CD4-positive, alpha-beta T cell (primary cell): ENCODE measurements at regions not wholly inside any gene's neighbourhood (a gene's known extent, or its start where the extent isn't known, plus 50 kb on each side); places are given as distances from the start of the nearest gene placed in this dataset.

Experiments used
- ATAC-seq: fragments of 200-7000 bp; cut with Tn5 transposase; one replicate; pipeline ENCODE4 v1.10.0; 2022; ENCODE audit warnings: mild to moderate bottlenecking; ENCODE audit not compliant: poor library complexity
- CTCF ChIA-PET: fragments of 350-600 bp; sonication (Branson Sonifier 250); formaldehyde crosslinking; loops from one replicate; lab custom pipeline; 2021; ENCODE audit warnings: antibody characterized with exemption, inconsistent platforms; lab: Charles Lee
- POLR2A ChIA-PET: fragments of 350-600 bp; sonication (Branson Sonifier 250); formaldehyde crosslinking; loops from one replicate; lab custom pipeline; 2021; ENCODE audit warnings: antibody characterized with exemption, inconsistent platforms; lab: Charles Lee
- DNase-seq, 14 experiments: peaks; one replicate each; pipeline ENCODE4 v3.0.0-alpha.2; 2013 to 2020; ENCODE audit warnings: mixed read lengths in 2 of 14
- H3K27ac ChIP-seq, 2 donors: one replicate each; pipeline versions ENCODE4 v1.5.1 to v1.7.0; 2013; ENCODE audit warnings: low read length in 2 of 2, low read depth in 1 of 2, mild to moderate bottlenecking in 1 of 2
- H3K27me3 ChIP-seq, 2 experiments: 1 replicate in 1 of 2; 2 replicates in 1 of 2; pipeline versions ENCODE4 v1.6.1 to v1.7.0; 2013; ENCODE audit warnings: low read length in 2 of 2, control low read depth in 1 of 2, mild to moderate bottlenecking in 1 of 2, moderate library complexity in 1 of 2; ENCODE audit not compliant: insufficient read depth in 2 of 2, control insufficient read depth in 1 of 2
- H3K36me3 ChIP-seq: one replicate; pipeline ENCODE4 v1.6.1; 2013; ENCODE audit warnings: low read length, control low read depth; ENCODE audit not compliant: insufficient read depth
- H3K4me1 ChIP-seq: one replicate; pipeline ENCODE4 v1.6.1; 2013; ENCODE audit warnings: low read length, control low read depth; ENCODE audit not compliant: insufficient read depth
- H3K4me3 ChIP-seq: one replicate; pipeline ENCODE4 v1.5.1; 2013; ENCODE audit warnings: mild to moderate bottlenecking, low read length, moderate library complexity
- H3K9me3 ChIP-seq, 2 experiments: 1 replicate in 1 of 2; 2 replicates in 1 of 2; pipeline versions ENCODE4 v1.6.1 to v1.7.0; 2013; ENCODE audit warnings: low read length in 2 of 2, mild to moderate bottlenecking in 2 of 2, control low read depth in 1 of 2, moderate library complexity in 1 of 2; ENCODE audit not compliant: control insufficient read depth in 1 of 2, insufficient read depth in 1 of 2
- H3K27ac Mint-ChIP-seq: one replicate; pipeline ENCODE4 v1.8.0; 2020; ENCODE audit warnings: mixed read lengths
- H3K27me3 Mint-ChIP-seq: one replicate; pipeline ENCODE4 v1.8.0; 2021; ENCODE audit warnings: mixed read lengths
- H3K36me3 Mint-ChIP-seq: one replicate; pipeline ENCODE4 v1.8.0; 2021; ENCODE audit warnings: low read depth, mixed read lengths
- H3K4me1 Mint-ChIP-seq: one replicate; pipeline ENCODE4 v1.8.0; 2021; ENCODE audit warnings: low read depth, mixed read lengths
- H3K4me3 Mint-ChIP-seq: one replicate; pipeline ENCODE4 v1.8.0; 2020; ENCODE audit warnings: mild to moderate bottlenecking, mixed read lengths
- H3K9me3 Mint-ChIP-seq: one replicate; pipeline ENCODE4 v1.8.0; 2020; ENCODE audit warnings: mixed read lengths
- intact Hi-C, 2 experiments: fragments of 100-400 bp; cut with DNase I in 1 of 2; cut with micrococcal nuclease in 1 of 2; formaldehyde crosslinking; loops; one replicate each; pipeline versions ENCODE4 v1.15.1 to v1.9.0; 2023 to 2025; cut with DNase I, micrococcal nuclease
- TF ChIP-seq, protein P1 (sequence below): fragments of 200-600 bp; IDR thresholded peaks from one replicate; pipeline ENCODE4 v1.8.0; 2022; ENCODE audit warnings: antibody characterized with exemption, mild to moderate bottlenecking

DNA sequence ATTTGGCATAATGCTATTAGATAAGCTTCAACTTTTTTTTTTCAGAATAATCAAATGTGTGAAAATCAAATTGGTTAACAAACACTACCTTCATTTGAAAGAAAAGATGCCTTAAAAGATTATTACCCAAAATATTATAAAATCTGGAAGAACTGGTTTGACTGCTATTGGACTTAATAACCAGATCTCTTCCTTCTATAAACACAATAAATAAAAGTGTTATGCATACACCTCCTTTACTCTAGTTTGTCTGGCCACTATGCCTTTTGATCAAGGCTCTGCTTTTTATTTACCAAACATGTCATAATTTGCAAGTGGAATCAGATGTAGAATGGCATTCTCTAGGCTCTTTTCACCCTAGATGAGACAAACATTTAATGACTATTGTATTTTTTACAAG is 897.3 kb upstream of the EPHA5 start:
- Histone ChIP-seq H3K9me3 (peaks cover 0 to 3% of the 10 kb centered on the region in 2 experiments), H3K27me3 (no peaks in the 10 kb centered on the region), H3K36me3 (no peaks in the 10 kb centered on the region), H3K4me3 (no peak overlapping the region), H3K27ac (no peak overlapping the region), H3K4me1 (no peaks in the 10 kb centered on the region)
- TF ChIP-seq, protein P1, sequence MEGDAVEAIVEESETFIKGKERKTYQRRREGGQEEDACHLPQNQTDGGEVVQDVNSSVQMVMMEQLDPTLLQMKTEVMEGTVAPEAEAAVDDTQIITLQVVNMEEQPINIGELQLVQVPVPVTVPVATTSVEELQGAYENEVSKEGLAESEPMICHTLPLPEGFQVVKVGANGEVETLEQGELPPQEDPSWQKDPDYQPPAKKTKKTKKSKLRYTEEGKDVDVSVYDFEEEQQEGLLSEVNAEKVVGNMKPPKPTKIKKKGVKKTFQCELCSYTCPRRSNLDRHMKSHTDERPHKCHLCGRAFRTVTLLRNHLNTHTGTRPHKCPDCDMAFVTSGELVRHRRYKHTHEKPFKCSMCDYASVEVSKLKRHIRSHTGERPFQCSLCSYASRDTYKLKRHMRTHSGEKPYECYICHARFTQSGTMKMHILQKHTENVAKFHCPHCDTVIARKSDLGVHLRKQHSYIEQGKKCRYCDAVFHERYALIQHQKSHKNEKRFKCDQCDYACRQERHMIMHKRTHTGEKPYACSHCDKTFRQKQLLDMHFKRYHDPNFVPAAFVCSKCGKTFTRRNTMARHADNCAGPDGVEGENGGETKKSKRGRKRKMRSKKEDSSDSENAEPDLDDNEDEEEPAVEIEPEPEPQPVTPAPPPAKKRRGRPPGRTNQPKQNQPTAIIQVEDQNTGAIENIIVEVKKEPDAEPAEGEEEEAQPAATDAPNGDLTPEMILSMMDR = no peak
- CTCF ChIA-PET = no interaction called here
- no peak for DNase-seq
- Mint-ChIP-seq H3K36me3 (no peaks in the 10 kb centered on the region), H3K4me3 (no peak overlapping the region), H3K9me3 (peaks cover 2% of the 10 kb centered on the region), H3K4me1 (no peaks in the 10 kb centered on the region), H3K27me3 (no peaks in the 10 kb centered on the region), H3K27ac (no peak overlapping the region)
- POLR2A ChIA-PET = no interaction called here
- intact Hi-C loops = no loop called here
- no peak for ATAC-seq

DNA sequence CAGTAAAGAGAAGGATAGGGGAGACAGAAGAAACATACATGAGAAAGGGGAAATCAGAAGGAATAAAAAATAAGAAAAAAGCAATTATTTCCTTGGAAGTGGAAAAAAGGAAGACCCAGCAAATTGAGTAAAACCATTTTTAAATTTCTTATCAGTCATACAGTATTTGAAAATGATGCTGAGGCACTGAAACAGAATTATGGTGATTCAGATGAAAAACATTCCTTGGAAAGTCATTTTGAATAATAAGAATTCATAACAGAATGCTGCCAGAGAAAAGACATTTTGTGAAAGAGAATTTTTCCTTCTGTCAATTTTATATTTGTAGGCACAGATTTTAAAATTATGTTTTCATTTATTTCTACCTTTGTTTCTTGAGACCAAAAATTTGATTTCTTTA is 895.5 kb upstream of the EPHA5 start:
- H3K4me3 Mint-ChIP-seq = no peak overlapping the region
- Histone ChIP-seq H3K36me3 (no peaks in the 10 kb centered on the region), H3K9me3 (peaks cover 0 to 11% of the 10 kb centered on the region in 2 experiments)

DNA sequence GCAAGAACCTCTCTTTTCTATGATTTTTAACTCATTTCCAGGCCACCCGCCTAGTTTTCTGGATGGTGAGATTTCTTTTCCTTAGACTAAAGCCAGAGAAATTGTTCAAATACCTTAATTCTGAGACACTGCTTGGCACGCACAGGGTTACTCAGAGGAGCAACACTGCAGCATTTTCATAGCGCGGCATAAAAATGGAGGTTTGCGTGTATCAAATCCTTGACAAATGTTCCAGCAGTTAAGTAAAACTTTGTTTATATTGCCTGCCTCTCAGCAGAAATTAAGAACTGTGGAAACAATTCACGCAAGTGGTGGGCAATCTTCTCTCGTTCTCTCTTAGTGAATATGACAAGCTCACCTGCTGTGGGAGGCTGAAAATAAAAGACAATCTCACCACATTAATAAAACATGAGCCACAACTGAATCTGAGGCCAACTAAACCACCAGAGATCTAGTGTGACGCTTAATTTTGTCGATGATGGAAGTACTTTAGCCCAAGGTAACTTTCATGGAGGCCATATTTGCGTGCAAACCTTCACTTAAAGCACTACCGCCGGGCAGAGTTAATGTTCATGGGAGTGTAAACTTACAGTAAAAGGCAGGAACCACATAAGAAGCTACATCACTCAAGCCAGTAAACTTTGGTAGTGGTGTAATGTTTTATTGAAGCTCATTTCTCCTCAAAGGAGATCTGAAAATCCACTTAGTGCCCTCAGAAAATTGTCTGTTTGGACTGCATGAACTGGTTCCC is 894.8 kb upstream of the EPHA5 start:
- Histone ChIP-seq H3K36me3 (no peaks in the 10 kb centered on the region), H3K9me3 (peaks cover 0 to 11% of the 10 kb centered on the region in 2 experiments), H3K4me3 (no peak overlapping the region), H3K27ac (no peak overlapping the region), H3K27me3 (no peaks in the 10 kb centered on the region), H3K4me1 (no peaks in the 10 kb centered on the region)
- no peak overlapping the region for H3K27ac Mint-ChIP-seq
- ChIA-PET CTCF (no interaction called here), POLR2A (no interaction called here)
- TF ChIP-seq, protein P1 = no peak
- ATAC-seq = no peak
- DNase-seq = no peak
- H3K27me3 Mint-ChIP-seq = no peaks in the 10 kb centered on the region
- intact Hi-C loops = no loop called here
- no peaks in the 10 kb centered on the region for H3K36me3 Mint-ChIP-seq
- no peak overlapping the region for H3K4me3 Mint-ChIP-seq
- peaks cover 3% of the 10 kb centered on the region for H3K9me3 Mint-ChIP-seq
- H3K4me1 Mint-ChIP-seq = no peaks in the 10 kb centered on the region

More for the DNA sequence above, 895.5 kb upstream of the EPHA5 start:
- DNase-seq (no peak), ATAC-seq (no peak)
- Mint-ChIP-seq H3K9me3 (peaks cover 5% of the 10 kb centered on the region), H3K27ac (no peak overlapping the region), H3K4me1 (no peaks in the 10 kb centered on the region), H3K27me3 (no peaks in the 10 kb centered on the region), H3K36me3 (no peaks in the 10 kb centered on the region)
- H3K4me3 ChIP-seq = no peak overlapping the region
- CTCF ChIA-PET = no interaction called here
- intact Hi-C loops = no loop called here
- H3K4me1 ChIP-seq = no peaks in the 10 kb centered on the region
- no peaks in the 10 kb centered on the region for H3K27me3 ChIP-seq
- POLR2A ChIA-PET = no interaction called here
- TF ChIP-seq, protein P1 = no peak
- H3K27ac ChIP-seq = no peak overlapping the region
